ENCODE measurements at regions not wholly inside any gene's neighbourhood (a gene's known extent, or its start where the extent isn't known, plus 50 kb on each side); places are given as distances from the start of the nearest gene placed in this dataset.

DNA sequence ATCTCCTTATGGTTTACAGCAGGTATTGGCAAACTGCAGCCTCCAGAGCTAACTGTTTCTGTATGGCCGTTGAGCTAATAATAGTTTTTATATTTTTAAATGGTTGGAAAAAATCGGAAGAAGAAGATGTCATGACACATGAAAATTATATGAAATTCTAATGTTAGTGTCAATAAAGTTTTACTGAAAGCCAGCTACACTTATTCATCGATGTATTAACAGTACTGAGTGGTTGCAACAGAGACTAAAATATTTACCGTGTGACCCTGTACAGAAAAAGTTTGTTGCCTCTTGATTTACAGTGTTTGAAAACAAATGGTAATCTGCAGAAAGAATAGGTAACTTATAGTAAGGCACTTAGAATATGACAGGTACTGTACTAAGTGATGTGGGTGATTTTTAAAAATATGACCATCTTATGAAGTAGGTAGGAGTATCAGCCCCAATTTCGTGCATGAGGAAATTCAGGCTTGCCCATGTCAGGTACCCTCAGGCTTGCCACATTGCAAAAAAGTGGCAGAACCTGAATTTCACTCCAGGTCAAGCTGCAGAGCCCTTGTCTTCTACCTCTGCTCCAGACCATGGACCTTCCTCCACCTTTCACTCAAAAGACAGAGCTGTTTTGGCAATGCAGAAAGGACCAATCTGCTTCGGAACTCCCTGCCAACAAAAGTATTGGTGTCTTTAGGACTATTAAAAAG lies 311.9 kb upstream of the RUNX1 start:
- in situ Hi-C loops (cut with HindIII; ENCODE audit: low sequenced_read_pairs) = no loop called here
- TF ChIP-seq, protein P1, sequence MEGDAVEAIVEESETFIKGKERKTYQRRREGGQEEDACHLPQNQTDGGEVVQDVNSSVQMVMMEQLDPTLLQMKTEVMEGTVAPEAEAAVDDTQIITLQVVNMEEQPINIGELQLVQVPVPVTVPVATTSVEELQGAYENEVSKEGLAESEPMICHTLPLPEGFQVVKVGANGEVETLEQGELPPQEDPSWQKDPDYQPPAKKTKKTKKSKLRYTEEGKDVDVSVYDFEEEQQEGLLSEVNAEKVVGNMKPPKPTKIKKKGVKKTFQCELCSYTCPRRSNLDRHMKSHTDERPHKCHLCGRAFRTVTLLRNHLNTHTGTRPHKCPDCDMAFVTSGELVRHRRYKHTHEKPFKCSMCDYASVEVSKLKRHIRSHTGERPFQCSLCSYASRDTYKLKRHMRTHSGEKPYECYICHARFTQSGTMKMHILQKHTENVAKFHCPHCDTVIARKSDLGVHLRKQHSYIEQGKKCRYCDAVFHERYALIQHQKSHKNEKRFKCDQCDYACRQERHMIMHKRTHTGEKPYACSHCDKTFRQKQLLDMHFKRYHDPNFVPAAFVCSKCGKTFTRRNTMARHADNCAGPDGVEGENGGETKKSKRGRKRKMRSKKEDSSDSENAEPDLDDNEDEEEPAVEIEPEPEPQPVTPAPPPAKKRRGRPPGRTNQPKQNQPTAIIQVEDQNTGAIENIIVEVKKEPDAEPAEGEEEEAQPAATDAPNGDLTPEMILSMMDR (IDR thresholded peaks at IDR 0.05; ENCODE audit: low read depth, low read length, missing control alignments) = no peak
- no peak overlapping the region for H3K4me3 ChIP-seq (ENCODE audit: low read depth, low read length)
- no peak for DNase-seq (ENCODE audit: low read depth)

DNA sequence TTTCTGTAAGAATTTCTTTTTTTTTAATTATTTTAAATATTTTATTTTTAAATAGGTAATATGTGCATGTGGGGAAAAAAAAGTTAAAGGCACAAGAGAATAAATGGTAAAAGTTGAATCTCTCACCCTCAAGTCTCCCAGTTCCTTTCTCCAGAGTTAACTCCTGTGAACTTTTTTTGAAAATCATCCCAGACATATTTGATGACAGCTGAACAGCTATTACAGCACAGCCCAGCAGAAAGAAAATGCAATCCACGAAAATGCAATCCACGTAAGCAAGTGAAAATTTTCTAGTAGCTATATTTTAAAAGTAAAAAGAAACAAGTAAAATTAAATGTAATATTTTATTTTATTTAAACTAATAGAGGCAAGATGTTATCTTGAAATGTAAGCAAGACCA lies 310.0 kb upstream of the RUNX1 start:
- H3K4me3 ChIP-seq (ENCODE audit: low read depth, low read length) = no peak overlapping the region
- TF ChIP-seq, protein P1 (IDR thresholded peaks at IDR 0.05; ENCODE audit: low read depth, low read length, missing control alignments) = no peak
- in situ Hi-C loops (cut with HindIII; ENCODE audit: low sequenced_read_pairs) = no loop called here
- no peak for DNase-seq (ENCODE audit: low read depth)

- in situ Hi-C loops (cut with HindIII; ENCODE audit: low sequenced_read_pairs) = no loop called here
- no peak for DNase-seq (ENCODE audit: low read depth)
- TF ChIP-seq, protein P1 (IDR thresholded peaks at IDR 0.05; ENCODE audit: low read depth, low read length, missing control alignments) = no peak
- no peak overlapping the region for H3K4me3 ChIP-seq (ENCODE audit: low read depth, low read length)
These were observed 308.9 kb upstream of the RUNX1 start for GRCh38 chr21:35358008-35358407.

DNA sequence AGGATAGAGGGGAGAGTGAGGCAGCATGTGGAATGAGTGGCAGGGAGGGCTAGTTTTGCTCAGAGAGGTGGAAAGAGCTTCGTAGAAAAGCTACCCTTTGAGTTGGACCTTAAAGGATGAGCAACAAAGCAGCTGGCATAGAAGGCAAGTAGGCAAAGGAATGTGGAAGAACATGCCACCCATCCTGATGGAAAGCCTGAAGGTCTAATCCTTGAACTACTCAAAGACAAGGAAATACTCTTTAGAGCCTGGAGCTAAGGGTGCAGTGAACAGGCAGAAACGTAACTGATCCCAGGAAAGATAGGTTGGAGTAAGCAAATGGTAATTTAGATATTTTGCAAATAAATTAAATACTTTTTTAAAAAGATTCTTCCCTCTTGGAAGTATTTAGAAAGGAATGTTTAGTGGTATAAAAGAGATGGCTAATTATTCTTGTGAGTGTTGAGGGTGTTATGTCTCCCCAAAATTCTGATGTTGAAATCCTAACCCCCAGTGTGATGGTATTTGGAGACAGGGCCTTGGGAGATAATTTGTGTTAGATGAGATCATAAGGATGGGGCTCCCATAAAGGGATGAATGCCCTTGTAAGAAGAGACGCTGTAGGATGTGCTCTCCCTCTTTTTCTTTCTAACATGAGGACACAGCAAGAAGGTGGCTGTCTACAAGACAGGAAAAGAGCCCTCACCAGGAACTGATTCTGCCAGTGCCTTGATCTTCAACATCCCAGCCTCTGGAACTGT lies 308.1 kb upstream of the RUNX1 start:
- in situ Hi-C loops (cut with HindIII; ENCODE audit: low sequenced_read_pairs) = no loop called here
- no peak overlapping the region for H3K4me3 ChIP-seq (ENCODE audit: low read depth, low read length)
- TF ChIP-seq, protein P1 (IDR thresholded peaks at IDR 0.05; ENCODE audit: low read depth, low read length, missing control alignments) = no peak
- no peak for DNase-seq (ENCODE audit: low read depth)

DNA sequence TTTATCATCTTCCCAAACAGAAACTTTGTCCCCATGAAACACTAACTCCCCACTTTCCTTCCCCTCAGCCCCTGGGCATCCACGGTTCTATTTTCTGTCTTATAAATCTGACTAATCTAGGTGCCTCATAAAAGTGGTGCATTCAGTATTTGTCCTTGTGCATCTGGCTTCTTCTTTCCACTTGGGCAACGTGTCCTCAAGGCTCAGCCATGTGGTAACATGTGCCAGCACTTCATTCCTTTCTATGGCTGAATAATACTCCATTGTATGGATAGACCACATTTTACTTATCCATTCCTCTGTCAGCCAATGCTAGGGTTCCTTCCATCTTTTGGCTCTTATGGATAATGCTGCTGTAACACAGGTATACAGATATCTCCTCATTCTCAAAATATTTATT lies 305.0 kb upstream of the RUNX1 start:
- TF ChIP-seq, protein P1 (IDR thresholded peaks at IDR 0.05; ENCODE audit: low read depth, low read length, missing control alignments) = no peak
- in situ Hi-C loops (cut with HindIII; ENCODE audit: low sequenced_read_pairs) = no loop called here
- H3K4me3 ChIP-seq (ENCODE audit: low read depth, low read length) = no peak overlapping the region
- no peak for DNase-seq (ENCODE audit: low read depth)

DNA sequence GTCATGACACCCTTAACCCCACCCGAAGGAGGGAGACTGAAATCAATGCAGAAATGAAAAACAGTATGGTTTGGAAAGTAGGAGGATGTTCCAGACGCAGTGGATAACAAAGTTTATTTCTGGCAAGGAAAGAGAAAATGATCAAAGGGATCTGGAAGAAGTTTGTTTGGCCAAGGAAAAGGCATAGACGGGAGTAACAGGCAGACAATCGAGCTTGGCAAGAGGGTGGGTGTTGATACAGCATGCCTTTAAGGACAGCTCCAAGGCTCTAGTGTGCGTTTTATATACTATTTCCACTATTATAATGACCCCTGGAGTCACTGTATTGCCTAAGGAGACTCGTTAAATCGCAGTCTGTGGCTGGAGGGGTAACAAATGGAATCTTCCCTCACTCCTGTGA lies 303.7 kb upstream of the RUNX1 start:
- TF ChIP-seq, protein P1 (IDR thresholded peaks at IDR 0.05; ENCODE audit: low read depth, low read length, missing control alignments) = no peak
- in situ Hi-C loops (cut with HindIII; ENCODE audit: low sequenced_read_pairs) = no loop called here
- no peak for DNase-seq (ENCODE audit: low read depth)
- no peak overlapping the region for H3K4me3 ChIP-seq (ENCODE audit: low read depth, low read length)
